Keratinocyte (primary cell): ENCODE measurements at regions not wholly inside any gene's neighbourhood (a gene's known extent, or its start where the extent isn't known, plus 50 kb on each side); places are given as distances from the start of the nearest gene placed in this dataset.

Source experiments
- EZH2 ChIP-seq: IDR thresholded peaks from one replicate; pipeline ENCODE4 v1.6.1; 2012; ENCODE audit warnings: inconsistent platforms, mild to moderate bottlenecking, low read length, moderate library complexity
- TF ChIP-seq, protein P1 (sequence below), 3 experiments: IDR thresholded peaks in 1 of 3; conservative IDR thresholded peaks in 1 of 3; optimal IDR thresholded peaks in 1 of 3; 2 replicates in 2 of 3; 3 replicates in 1 of 3; pipeline versions ENCODE3 to v1.5.1; 2011; ENCODE audit warnings: low read length in 3 of 3, mild to moderate bottlenecking in 3 of 3, moderate library complexity in 2 of 3, control low read depth in 1 of 3, inconsistent platforms in 1 of 3; ENCODE audit not compliant: insufficient read depth in 2 of 3; ENCODE audit errors: extremely low read depth in 1 of 3

DNA sequence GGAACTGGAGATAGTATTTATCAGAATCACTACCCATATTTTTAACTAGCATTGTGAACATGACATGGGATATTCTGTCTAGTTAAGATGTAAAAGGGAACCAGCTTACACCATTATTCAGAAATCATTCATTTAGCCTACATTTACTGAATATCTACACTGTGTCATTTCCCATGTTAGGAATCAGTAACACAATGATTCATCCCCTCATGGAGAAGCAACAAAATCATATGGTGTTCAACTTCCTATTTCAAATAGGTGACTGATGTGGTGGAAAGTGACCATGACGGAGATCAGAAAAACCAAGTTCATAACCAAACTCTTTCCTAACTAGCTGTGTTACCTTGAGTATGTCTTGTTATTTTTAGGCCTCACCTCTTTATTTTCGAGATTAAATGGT is 550.0 kb upstream of the TUSC1 start:
- TF ChIP-seq, protein P1, sequence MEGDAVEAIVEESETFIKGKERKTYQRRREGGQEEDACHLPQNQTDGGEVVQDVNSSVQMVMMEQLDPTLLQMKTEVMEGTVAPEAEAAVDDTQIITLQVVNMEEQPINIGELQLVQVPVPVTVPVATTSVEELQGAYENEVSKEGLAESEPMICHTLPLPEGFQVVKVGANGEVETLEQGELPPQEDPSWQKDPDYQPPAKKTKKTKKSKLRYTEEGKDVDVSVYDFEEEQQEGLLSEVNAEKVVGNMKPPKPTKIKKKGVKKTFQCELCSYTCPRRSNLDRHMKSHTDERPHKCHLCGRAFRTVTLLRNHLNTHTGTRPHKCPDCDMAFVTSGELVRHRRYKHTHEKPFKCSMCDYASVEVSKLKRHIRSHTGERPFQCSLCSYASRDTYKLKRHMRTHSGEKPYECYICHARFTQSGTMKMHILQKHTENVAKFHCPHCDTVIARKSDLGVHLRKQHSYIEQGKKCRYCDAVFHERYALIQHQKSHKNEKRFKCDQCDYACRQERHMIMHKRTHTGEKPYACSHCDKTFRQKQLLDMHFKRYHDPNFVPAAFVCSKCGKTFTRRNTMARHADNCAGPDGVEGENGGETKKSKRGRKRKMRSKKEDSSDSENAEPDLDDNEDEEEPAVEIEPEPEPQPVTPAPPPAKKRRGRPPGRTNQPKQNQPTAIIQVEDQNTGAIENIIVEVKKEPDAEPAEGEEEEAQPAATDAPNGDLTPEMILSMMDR (optimal IDR thresholded peaks at IDR 0.05 in 1 of 3, IDR thresholded peaks at IDR 0.05 in 1 of 3, conservative IDR thresholded peaks at IDR 0.05 in 1 of 3; ENCODE audit: extremely low read depth in 1 of 3, insufficient read depth in 2 of 3, low read length in 3 of 3): no peak
- TF ChIP-seq EZH2: no peak
